Small intestine (tissue), 7 donors: ENCODE measurements at regions not wholly inside any gene's neighbourhood (a gene's known extent, or its start where the extent isn't known, plus 50 kb on each side); places are given as distances from the start of the nearest gene placed in this dataset.

Experiments
- DNase-seq, 2 donors: peaks; one replicate each; pipeline versions ENCODE4 v3.0.0 to v3.0.0-alpha.2; 2013
- FAIRE-seq: peaks from 2 replicates; lab custom pipeline; 2012; peaks lifted over from hg19 to GRCh38; lab: Jason Lieb, UNC
- H3K27ac ChIP-seq, 3 donors: one replicate each; pipeline ENCODE4 v1.5.1; 2013; ENCODE audit warnings: low read length in 2 of 3, mild to moderate bottlenecking in 2 of 3, control low read depth in 1 of 3, inconsistent platforms in 1 of 3, low read depth in 1 of 3, moderate library complexity in 1 of 3
- H3K27me3 ChIP-seq, 3 donors: one replicate each; pipeline ENCODE4 v1.6.1; 2013; ENCODE audit warnings: low read length in 3 of 3, inconsistent platforms in 1 of 3; ENCODE audit not compliant: control insufficient read depth in 3 of 3, insufficient read depth in 3 of 3
- H3K36me3 ChIP-seq, 3 donors: one replicate each; pipeline ENCODE4 v1.6.1; 2013; ENCODE audit warnings: low read length in 3 of 3, inconsistent platforms in 1 of 3, low read depth in 1 of 3, mild to moderate bottlenecking in 1 of 3, moderate library complexity in 1 of 3; ENCODE audit not compliant: control insufficient read depth in 3 of 3, insufficient read depth in 2 of 3
- H3K4me1 ChIP-seq, 3 donors: one replicate each; pipeline ENCODE4 v1.6.1; 2013; ENCODE audit warnings: low read length in 2 of 3, inconsistent platforms in 1 of 3, low read depth in 1 of 3, mild to moderate bottlenecking in 1 of 3, moderate library complexity in 1 of 3; ENCODE audit not compliant: control insufficient read depth in 3 of 3, insufficient read depth in 2 of 3
- H3K4me3 ChIP-seq, 3 donors: one replicate each; pipeline ENCODE4 v1.5.1; 2013; ENCODE audit warnings: low read length in 3 of 3, control low read depth in 1 of 3, inconsistent platforms in 1 of 3, low read depth in 1 of 3, mild to moderate bottlenecking in 1 of 3, moderate library complexity in 1 of 3
- H3K9me3 ChIP-seq, 2 donors: one replicate each; pipeline ENCODE4 v1.6.1; 2013; ENCODE audit warnings: low read depth in 1 of 2, low read length in 1 of 2; ENCODE audit not compliant: control insufficient read depth in 2 of 2, insufficient read depth in 1 of 2
- WGBS, 3 donors: extraction: QIAGEN DNeasy Blood & Tissue Kit; methylation state at CpG; one replicate each; pipeline ENCODE4 v1.1.7; 2013; 5-methylcytosine and 5-hydroxymethylcytosine counted together
- donor health status: healthy with polysubstance abuse.
- donor health status: control.
- donor health status: control.
- donor health status: Bipolar disorder and iron deficiency.
- donor health status: healthy.

DNA sequence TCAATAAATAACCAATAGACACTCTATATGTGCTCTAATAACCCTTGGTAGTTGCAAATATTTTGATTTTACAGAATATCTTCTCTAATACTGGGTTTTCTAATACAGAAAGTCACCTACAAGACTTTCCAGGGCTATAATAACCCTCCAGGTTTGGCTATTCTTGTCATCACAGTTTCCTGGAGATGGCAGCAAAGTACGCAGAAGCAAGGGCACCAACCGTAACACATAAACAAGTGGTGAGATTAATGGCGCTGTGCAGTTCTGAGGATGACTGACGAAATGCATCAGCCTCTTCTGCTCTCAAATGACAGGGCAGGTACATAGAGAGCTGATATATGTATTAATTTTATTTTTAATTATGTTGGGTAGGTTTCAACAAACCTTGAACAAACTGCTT lies 122.4 kb downstream of the C4orf33 start:
- no peak overlapping the region for H3K27ac ChIP-seq

DNA sequence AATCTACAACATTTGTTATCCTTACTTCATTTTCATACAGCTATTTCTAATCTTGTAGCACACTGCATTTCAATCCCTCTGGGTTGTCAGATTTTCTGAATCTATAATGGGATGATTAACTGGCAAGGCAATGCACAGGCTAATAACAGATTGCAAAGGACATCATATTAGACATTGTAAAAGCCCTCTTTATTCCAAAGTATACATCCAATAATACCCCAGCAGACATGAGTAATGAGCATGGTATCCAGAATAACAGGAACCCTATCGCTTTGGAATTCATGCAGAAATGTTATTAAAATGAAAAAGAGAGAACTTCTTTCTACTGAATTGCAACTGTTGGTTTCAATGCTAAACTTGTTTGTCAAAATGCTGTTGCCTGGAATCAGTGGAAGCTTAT lies 122.9 kb downstream of the C4orf33 start:
- 69 to 95% (median 91%) methylated on average over 1 of the region's 1 CpG for WGBS, 3 donors
- DNase-seq (no peak), FAIRE-seq (no peak)
- H3K27me3 ChIP-seq, result no peaks in the 10 kb centered on the region
- H3K4me1 ChIP-seq, result no peaks in the 10 kb centered on the region
- H3K27ac ChIP-seq, result no peak overlapping the region
- H3K36me3 ChIP-seq, result no peaks in the 10 kb centered on the region
- H3K4me3 ChIP-seq, result no peak overlapping the region
- H3K9me3 ChIP-seq, result no peaks in the 10 kb centered on the region

More for the DNA sequence above, 122.4 kb downstream of the C4orf33 start:
- 24 to 57% (median 35%) methylated on average over 4 of the region's 4 CpGs for WGBS, 3 donors
- FAIRE-seq (no peak), DNase-seq (peak; percentile 12 to 37)
- Histone ChIP-seq H3K4me3 (no peak overlapping the region), H3K9me3 (no peaks in the 10 kb centered on the region), H3K27me3 (no peaks in the 10 kb centered on the region), H3K36me3 (no peaks in the 10 kb centered on the region), H3K4me1 (no peaks in the 10 kb centered on the region)

DNA sequence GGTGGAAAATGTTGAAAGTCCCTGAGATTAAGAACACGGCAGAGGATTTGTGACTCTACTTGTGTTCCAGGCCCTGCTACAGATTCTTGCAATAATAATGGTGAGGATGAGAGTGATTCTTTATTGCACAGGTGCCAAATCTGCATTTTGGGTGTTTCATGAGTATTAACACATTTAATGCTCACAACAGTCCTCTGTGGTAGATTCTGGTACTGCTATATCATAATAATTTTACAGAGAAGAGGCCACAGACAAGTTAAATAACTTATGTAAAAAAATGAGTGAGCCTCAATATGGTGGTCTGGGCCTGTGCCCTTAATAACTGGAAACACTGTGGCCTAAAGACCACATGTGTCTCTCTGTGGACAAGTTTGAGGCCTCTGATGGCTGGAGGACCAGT lies 124.3 kb downstream of the C4orf33 start:
- no peaks in the 10 kb centered on the region for H3K36me3 ChIP-seq
- H3K4me3 ChIP-seq, result no peak overlapping the region
- no peaks in the 10 kb centered on the region for H3K27me3 ChIP-seq
- no peaks in the 10 kb centered on the region for H3K9me3 ChIP-seq
- H3K4me1 ChIP-seq, result no peaks in the 10 kb centered on the region
- 88 to 92% (median 92%) methylated on average over 1 of the region's 1 CpG for whole genome bisulfite sequencing, 3 donors
- no peak overlapping the region for H3K27ac ChIP-seq
- FAIRE-seq (no peak), DNase-seq (no peak)

DNA sequence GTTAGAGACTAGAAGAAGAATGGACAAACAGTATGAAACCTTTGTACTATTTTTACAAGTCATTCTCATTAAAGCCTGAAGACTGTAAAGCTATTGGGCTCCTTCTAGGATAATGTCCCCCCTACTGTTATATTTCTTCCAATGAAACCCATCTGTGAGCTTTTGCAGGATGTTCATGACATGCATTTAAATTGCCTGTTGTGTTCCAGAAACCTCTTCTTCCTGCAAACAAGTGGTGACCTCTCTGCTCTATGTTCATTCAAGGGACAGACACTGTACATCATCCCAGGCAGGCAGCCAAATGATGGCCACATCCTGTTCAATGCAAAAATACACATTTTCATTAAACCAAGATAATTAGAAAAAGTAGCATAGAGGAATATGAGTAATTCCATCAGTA lies 128.0 kb downstream of the C4orf33 start:
- Histone ChIP-seq H3K4me3 (no peak overlapping the region), H3K27me3 (no peaks in the 10 kb centered on the region), H3K9me3 (no peaks in the 10 kb centered on the region), H3K4me1 (no peaks in the 10 kb centered on the region), H3K27ac (no peak overlapping the region), H3K36me3 (no peaks in the 10 kb centered on the region)
- DNase-seq (no peak), FAIRE-seq (no peak)

DNA sequence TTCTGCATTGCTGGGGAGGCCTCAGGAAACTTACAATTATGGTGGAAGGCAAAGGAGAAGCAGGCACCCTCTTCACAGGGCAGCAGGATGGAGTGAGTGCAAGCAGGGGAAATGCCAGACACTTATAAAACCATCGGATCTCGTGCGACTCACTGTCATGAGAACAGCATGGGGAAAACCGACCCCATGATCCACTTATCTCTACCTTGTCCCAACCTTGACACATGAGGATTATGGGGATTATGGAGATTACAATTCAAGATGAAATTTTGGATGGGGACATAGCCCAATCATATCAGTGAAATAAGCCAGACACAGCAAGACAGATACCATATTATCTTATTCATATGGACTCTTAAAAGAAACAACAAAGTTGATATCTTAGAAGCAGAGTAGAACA lies 134.9 kb downstream of the C4orf33 start:
- 73 to 80% (median 79%) methylated on average over 4 of the region's 4 CpGs for WGBS, 3 donors
- Histone ChIP-seq H3K36me3 (no peaks in the 10 kb centered on the region), H3K4me1 (no peaks in the 10 kb centered on the region), H3K27me3 (no peaks in the 10 kb centered on the region), H3K4me3 (no peak overlapping the region), H3K9me3 (no peaks in the 10 kb centered on the region), H3K27ac (no peak overlapping the region)
- DNase-seq, result no peak
- no peak for FAIRE-seq

DNA sequence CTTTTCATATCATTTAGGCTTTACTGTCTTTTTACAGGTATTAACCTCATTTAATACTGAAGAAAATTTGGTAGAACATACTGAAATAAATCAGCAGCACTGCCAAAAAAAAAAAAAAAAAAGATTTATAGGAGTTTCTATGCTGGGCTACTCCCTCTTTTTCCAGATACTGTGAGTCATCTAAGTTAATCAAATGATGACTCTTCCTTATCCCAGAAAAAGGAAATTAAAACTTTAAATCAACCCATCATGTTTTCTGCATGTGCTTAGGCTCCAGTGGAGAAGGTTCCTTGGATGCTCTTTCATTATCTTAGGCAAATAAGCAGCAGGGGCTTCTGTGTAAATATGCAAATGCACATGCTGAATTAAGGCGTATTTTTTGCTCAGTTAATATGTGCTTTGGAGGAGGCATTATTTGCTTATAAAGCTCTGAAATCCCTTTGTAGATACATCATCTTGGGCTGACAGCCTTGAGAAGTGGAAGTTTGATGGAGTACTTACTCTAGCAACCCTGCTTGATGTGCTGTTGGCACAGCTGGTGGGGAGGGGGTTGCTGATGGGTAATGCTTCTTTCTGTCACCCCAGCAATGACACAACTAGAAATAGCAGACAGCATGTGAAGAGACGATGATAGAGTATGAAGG lies 136.1 kb downstream of the C4orf33 start:
- no peaks in the 10 kb centered on the region for H3K9me3 ChIP-seq
- no peak for DNase-seq
- no peak overlapping the region for H3K27ac ChIP-seq
- no peak overlapping the region for H3K4me3 ChIP-seq
- H3K36me3 ChIP-seq, result no peaks in the 10 kb centered on the region
- no peaks in the 10 kb centered on the region for H3K27me3 ChIP-seq
- no peak for FAIRE-seq
- 69 to 72% (median 70%) methylated on average over 2 of the region's 2 CpGs for WGBS, 3 donors
- no peaks in the 10 kb centered on the region for H3K4me1 ChIP-seq

DNA sequence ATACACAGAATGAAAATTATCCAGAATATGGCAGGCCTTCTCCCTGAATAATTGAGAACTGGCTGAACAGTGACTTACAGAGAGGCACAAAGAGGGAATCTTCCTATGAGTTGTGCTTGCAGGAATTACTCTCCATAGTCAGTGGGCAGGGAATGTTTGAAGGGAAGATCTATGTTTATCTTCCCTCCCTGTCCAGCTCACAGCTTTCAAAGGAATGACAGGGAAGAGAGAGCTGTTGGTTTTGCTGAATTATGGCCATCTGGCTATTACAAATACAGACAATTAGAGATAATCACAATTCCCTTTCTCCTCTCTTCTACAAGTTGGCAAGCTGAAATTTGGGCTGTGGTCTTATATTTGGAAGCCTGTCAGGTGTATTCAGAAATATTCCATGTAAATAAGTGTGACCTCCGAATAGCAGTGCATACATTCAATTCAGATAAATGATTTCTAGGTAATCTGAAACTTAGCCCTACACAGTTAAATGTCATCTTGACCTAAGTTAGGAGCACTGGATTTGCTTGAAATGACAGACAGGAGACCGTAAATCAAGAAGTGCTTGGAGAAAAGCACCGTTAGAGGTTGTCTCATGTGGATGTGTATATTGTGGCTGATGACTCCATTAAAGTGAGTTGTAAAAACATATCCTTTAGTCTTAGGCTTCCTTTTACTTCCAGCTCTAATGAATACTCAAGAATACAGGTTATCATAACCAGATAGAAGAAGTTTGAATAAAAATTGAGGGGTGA lies 136.8 kb downstream of the C4orf33 start:
- no peak for FAIRE-seq
- H3K9me3 ChIP-seq, result no peaks in the 10 kb centered on the region
- H3K27me3 ChIP-seq, result no peaks in the 10 kb centered on the region
- H3K4me1 ChIP-seq, result no peaks in the 10 kb centered on the region
- DNase-seq, result no peak
- H3K4me3 ChIP-seq, result no peak overlapping the region
- H3K27ac ChIP-seq, result no peak overlapping the region
- H3K36me3 ChIP-seq, result no peaks in the 10 kb centered on the region
- WGBS, 3 donors, result 50 to 55% (median 52%) methylated on average over 3 of the region's 3 CpGs

DNA sequence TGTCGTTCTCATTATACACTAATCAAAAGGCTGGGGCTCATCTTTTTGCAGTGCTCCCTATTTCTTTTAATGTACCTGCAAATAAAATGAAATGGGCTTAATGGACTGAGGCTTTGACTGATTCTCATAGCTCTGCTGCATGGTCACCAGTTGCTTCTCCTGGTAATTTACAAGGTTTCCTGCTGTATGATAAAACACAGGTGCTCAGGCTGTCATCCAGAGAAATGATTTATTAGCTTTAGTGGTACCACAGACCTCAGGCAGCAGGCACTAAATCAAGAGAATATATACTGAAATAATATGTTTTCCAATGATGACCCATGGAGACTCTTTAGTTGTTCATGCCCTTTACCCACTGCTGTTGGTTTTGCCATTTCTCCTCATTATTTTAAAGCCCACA lies 137.7 kb downstream of the C4orf33 start:
- H3K27ac ChIP-seq, result no peak overlapping the region
- DNase-seq (no peak), FAIRE-seq (no peak)
- no peaks in the 10 kb centered on the region for H3K9me3 ChIP-seq
- no peaks in the 10 kb centered on the region for H3K4me1 ChIP-seq
- H3K4me3 ChIP-seq, result no peak overlapping the region
- no peaks in the 10 kb centered on the region for H3K27me3 ChIP-seq
- 62 to 63% (median 62%) methylated on average over 1 of the region's 1 CpG for WGBS, 3 donors
- H3K36me3 ChIP-seq, result no peaks in the 10 kb centered on the region
